GM23248 (cell line): ENCODE measurements at regions not wholly inside any gene's neighbourhood (a gene's known extent, or its start where the extent isn't known, plus 50 kb on each side); places are given as distances from the start of the nearest gene placed in this dataset.
"Not testable (repeated sequence)": the region's sequence is repeated elsewhere in the genome, so short reads cannot be mapped to it uniquely, and the experiment has no call there.

Source experiments
- DNase-seq: peaks from one replicate; pipeline ENCODE4 v3.0.0-alpha.2; 2015
- H2AFZ ChIP-seq: fragments of 200-600 bp; sonication (generic); 2 replicates; pipeline ENCODE4 v1.6.1; 2016; ENCODE audit warnings: antibody characterized with exemption
- H3F3A ChIP-seq: fragments of 200-600 bp; sonication (generic); 2 replicates; pipeline ENCODE4 v1.6.1; 2016; ENCODE audit warnings: mild to moderate bottlenecking, antibody characterized with exemption, mixed run types; ENCODE audit not compliant: insufficient read depth
- H3K27ac ChIP-seq: fragments of 200-600 bp; sonication (generic); 2 replicates; pipeline ENCODE4 v1.5.1; 2016; ENCODE audit warnings: mild to moderate bottlenecking
- H3K27me3 ChIP-seq: fragments of 200-600 bp; sonication (generic); replicated peaks from 2 replicates; pipeline ENCODE4 v1.6.1; 2016; ENCODE audit warnings: mild to moderate bottlenecking; ENCODE audit not compliant: insufficient read depth
- H3K36me3 ChIP-seq: fragments of 200-600 bp; sonication (generic); 2 replicates; pipeline ENCODE4 v1.6.1; 2016; ENCODE audit warnings: low read depth, mild to moderate bottlenecking
- H3K4me1 ChIP-seq: fragments of 200-600 bp; sonication (generic); 2 replicates; pipeline ENCODE4 v1.6.1; 2016; ENCODE audit warnings: mild to moderate bottlenecking; ENCODE audit not compliant: insufficient read depth
- H3K4me2 ChIP-seq: fragments of 200-600 bp; sonication (generic); one replicate; pipeline ENCODE4 v1.6.1; 2016; ENCODE audit warnings: mild to moderate bottlenecking; ENCODE audit not compliant: unreplicated experiment
- H3K4me3 ChIP-seq: fragments of 200-600 bp; sonication (generic); 2 replicates; pipeline ENCODE4 v1.5.1; 2016; ENCODE audit warnings: mild to moderate bottlenecking
- H3K79me2 ChIP-seq: fragments of 200-600 bp; sonication (generic); 2 replicates; pipeline ENCODE4 v1.6.1; 2016; ENCODE audit warnings: mild to moderate bottlenecking; ENCODE audit not compliant: insufficient read depth
- H3K9ac ChIP-seq: fragments of 200-600 bp; sonication (generic); 2 replicates; pipeline ENCODE4 v1.6.1; 2016; ENCODE audit warnings: mild to moderate bottlenecking
- H3K9me2 ChIP-seq: fragments of 200-600 bp; sonication (generic); 2 replicates; pipeline ENCODE4 v1.6.1; 2016; ENCODE audit warnings: mixed run types, mild to moderate bottlenecking, moderate library complexity; ENCODE audit not compliant: insufficient read depth
- H3K9me3 ChIP-seq: fragments of 200-600 bp; sonication (generic); one replicate; pipeline ENCODE4 v1.6.1; 2017; ENCODE audit warnings: low read depth
- H4K20me1 ChIP-seq: fragments of 200-600 bp; sonication (generic); 2 replicates; pipeline ENCODE4 v1.6.0; 2016; ENCODE audit not compliant: insufficient read depth
- EZH2 ChIP-seq: fragments of 200-600 bp; sonication (generic); IDR thresholded peaks from 2 replicates; pipeline ENCODE4 v1.6.1; 2018; ENCODE audit warnings: antibody characterized with exemption, mild to moderate bottlenecking; ENCODE audit not compliant: insufficient read depth, poor library complexity, severe bottlenecking
- EZH2phosphoT487 ChIP-seq: fragments of 200-600 bp; sonication (generic); IDR thresholded peaks from 2 replicates; pipeline ENCODE4 v1.6.1; 2018; ENCODE audit warnings: antibody characterized with exemption, moderate library complexity, mild to moderate bottlenecking, low read depth; ENCODE audit not compliant: insufficient read depth
- WGBS, 2 experiments: methylation state at CpG; one replicate each; pipeline ENCODE4 v1.1.6; 2015 to 2017; ENCODE audit warnings: low lambda C conversion rate in 2 of 2, low coverage in 1 of 2; ENCODE audit errors: missing lambda C conversion rate in 2 of 2; 5-methylcytosine and 5-hydroxymethylcytosine counted together
- in situ Hi-C: fragments of 300-500 bp; cut with MboI; formaldehyde crosslinking; loops from 2 replicates; pipeline ENCODE4 v1.15.0; 2020

DNA sequence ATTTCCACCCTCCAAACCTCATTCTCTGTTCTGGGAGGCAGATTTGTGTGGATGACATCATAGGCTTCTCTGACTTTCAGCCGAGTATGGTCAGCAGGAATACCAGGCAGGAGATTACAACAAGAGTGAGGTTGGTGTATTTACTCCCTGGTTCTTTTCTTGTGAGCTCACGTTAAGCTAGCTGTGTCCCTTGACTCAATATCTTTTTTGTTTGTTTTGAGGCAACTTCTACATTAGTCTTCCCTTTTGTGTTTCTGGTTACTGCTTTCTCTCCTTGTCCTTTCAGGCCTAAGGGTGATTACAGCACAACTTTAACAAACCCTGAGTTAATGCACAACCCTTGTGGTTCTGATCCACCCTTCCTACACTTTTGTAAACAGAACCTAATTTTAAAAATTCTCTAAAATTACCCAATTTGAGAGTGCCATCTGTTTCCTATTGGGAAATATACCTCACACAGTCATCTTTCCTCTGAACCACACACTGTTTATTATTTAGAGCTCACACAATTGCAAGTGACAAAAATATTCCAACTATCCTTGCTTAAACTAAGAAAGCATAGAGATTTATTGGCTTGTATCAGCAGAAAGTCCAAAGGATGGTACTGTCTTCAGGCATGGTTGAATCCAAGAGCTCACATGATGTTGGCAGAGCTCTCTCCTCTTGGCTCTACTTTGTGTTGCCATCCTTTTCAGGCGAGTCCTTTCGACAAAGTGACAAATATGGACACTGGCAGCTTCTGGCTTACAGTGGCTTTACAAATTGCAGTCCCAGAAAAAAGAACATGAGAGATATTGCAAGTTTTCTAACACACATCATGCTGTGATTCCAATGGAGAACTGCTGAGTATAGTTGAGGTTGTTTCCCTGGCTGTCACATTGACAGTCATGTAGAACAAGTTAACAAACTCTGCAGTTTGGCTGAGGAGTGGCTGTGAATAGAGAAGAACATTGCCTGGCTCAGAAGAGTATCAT lies 150.5 kb upstream of the DDIT4L start:
- DNase-seq, result peak; percentile 80
- no peaks in the 10 kb centered on the region for H3K9me2 ChIP-seq
- in situ Hi-C loops, result no loop called here
- H3K27ac ChIP-seq, result peak overlapping the region; percentile 73
- TF ChIP-seq EZH2phosphoT487 (no peak), EZH2 (no peak)
- no peak overlapping the region for H3K4me3 ChIP-seq
- no peaks in the 10 kb centered on the region for H3K9me3 ChIP-seq
- peaks cover 24% of the 10 kb centered on the region for H3F3A ChIP-seq
- H2AFZ ChIP-seq, result peak overlapping the region; percentile 35; the same call in 1 of the 2 replicates
- WGBS, 2 experiments, result 10 to 13% methylated on average over 4 of the region's 4 CpGs
- no peaks in the 10 kb centered on the region for H3K79me2 ChIP-seq
- H3K27me3 ChIP-seq, result no peaks in the 10 kb centered on the region
- 0 out of 2 replicates have a peak overlapping the region, but pooled peaks have one; percentile 7 for H3K9ac ChIP-seq
- H3K4me2 ChIP-seq, result no peak overlapping the region
- no peaks in the 10 kb centered on the region for H4K20me1 ChIP-seq
- H3K4me1 ChIP-seq, result peaks cover 17% of the 10 kb centered on the region
- H3K36me3 ChIP-seq, result no peaks in the 10 kb centered on the region

- Histone ChIP-seq H3K36me3 (no peaks in the 10 kb centered on the region), H3K4me2 (no peak overlapping the region), H3K27me3 (no peaks in the 10 kb centered on the region), H3K27ac (peak overlapping the region; percentile 73), H4K20me1 (no peaks in the 10 kb centered on the region), H3K9ac (no peak overlapping the region), H2AFZ (no peak overlapping the region), H3K9me2 (no peaks in the 10 kb centered on the region), H3K4me3 (no peak overlapping the region), H3F3A (peaks cover 24% of the 10 kb centered on the region), H3K9me3 (peaks cover under 1% of the 10 kb centered on the region), H3K79me2 (no peaks in the 10 kb centered on the region), H3K4me1 (peaks cover 17% of the 10 kb centered on the region)
- no peak for DNase-seq
- WGBS, 2 experiments, result 83 to 87% methylated on average over 4 of the region's 4 CpGs
- TF ChIP-seq EZH2, result no peak
- no peak for TF ChIP-seq EZH2phosphoT487
- in situ Hi-C loops, result no loop called here
Observed at GRCh38 chr4:100339870-100340269, 149.6 kb upstream of the DDIT4L start.

GRCh38 chr4:100333491-100333890 lies 143.2 kb upstream of the DDIT4L start:
- H3K4me1 ChIP-seq, H3K36me3 ChIP-seq, H4K20me1 ChIP-seq, H3K27ac ChIP-seq, H3F3A ChIP-seq, H3K9me3 ChIP-seq, H3K9me2 ChIP-seq, H2AFZ ChIP-seq, in situ Hi-C loops, H3K4me3 ChIP-seq, H3K4me2 ChIP-seq, H3K9ac ChIP-seq, H3K79me2 ChIP-seq, DNase-seq, H3K27me3 ChIP-seq: not testable (repeated sequence)
- WGBS, 2 experiments, result 72 to 80% methylated on average over 2 of the region's 2 CpGs

GRCh38 chr4:100317032-100317864 lies 127.0 kb upstream of the DDIT4L start:
- Histone ChIP-seq H3K9me2 (no peaks in the 10 kb centered on the region), H3K27me3 (no peaks in the 10 kb centered on the region), H3K9ac (no peak overlapping the region), H3K9me3 (no peaks in the 10 kb centered on the region), H3K4me3 (0 out of 2 replicates have a peak overlapping the region, but pooled peaks have one; percentile 13), H3K27ac (no peak overlapping the region), H3K4me1 (peaks cover 16% of the 10 kb centered on the region), H4K20me1 (no peaks in the 10 kb centered on the region), H3K4me2 (peak overlapping the region; percentile 64), H3K79me2 (no peaks in the 10 kb centered on the region), H3F3A (no peaks in the 10 kb centered on the region; the same call in 1 of the 2 replicates), H2AFZ (peak overlapping the region; percentile 61; the same call in 1 of the 2 replicates), H3K36me3 (no peaks in the 10 kb centered on the region)
- in situ Hi-C loops, result no loop called here
- TF ChIP-seq EZH2 (no peak), EZH2phosphoT487 (no peak)
- WGBS, 2 experiments, result 5 to 6% methylated on average over 7 of the region's 7 CpGs
- DNase-seq, result peak; percentile 56
